MM.1S (cell line): ENCODE measurements at regions not wholly inside any gene's neighbourhood (a gene's known extent, or its start where the extent isn't known, plus 50 kb on each side); places are given as distances from the start of the nearest gene placed in this dataset.
A peak's percentile ranks its signal among the peaks of the same experiment; 100 is the strongest.

ENCODE experiments used
- DNase-seq: peaks from one replicate; pipeline ENCODE4 v3.0.0-alpha.2; 2015
- H2AFZ ChIP-seq: fragments of 300-600 bp; sonication (generic); 2 replicates; pipeline ENCODE4 v1.6.0; 2016; ENCODE audit warnings: antibody characterized with exemption, low read length
- H3F3A ChIP-seq: fragments of 300-600 bp; sonication (generic); 2 replicates; pipeline ENCODE4 v1.6.1; 2016; ENCODE audit warnings: mild to moderate bottlenecking, antibody characterized with exemption, low read length, moderate library complexity, mixed read lengths; ENCODE audit not compliant: insufficient read depth
- H3K27ac ChIP-seq: fragments of 300-600 bp; sonication (generic); 2 replicates; pipeline ENCODE4 v1.5.1; 2016; ENCODE audit warnings: mild to moderate bottlenecking, low read length
- H3K27me3 ChIP-seq: fragments of 300-600 bp; sonication (generic); replicated peaks from 2 replicates; pipeline ENCODE4 v1.6.0; 2016; ENCODE audit warnings: low read length; ENCODE audit not compliant: insufficient read depth
- H3K36me3 ChIP-seq: fragments of 300-600 bp; sonication (generic); replicated peaks from 2 replicates; pipeline ENCODE4 v1.6.1; 2016; ENCODE audit warnings: mild to moderate bottlenecking, low read length, mixed read lengths; ENCODE audit not compliant: insufficient read depth
- H3K4me1 ChIP-seq: fragments of 300-600 bp; sonication (generic); 2 replicates; pipeline ENCODE4 v1.6.1; 2016; ENCODE audit warnings: low read length, mixed read lengths
- H3K4me2 ChIP-seq: fragments of 300-600 bp; sonication (generic); 2 replicates; pipeline ENCODE4 v1.6.0; 2016; ENCODE audit warnings: low read depth, low read length
- H3K4me3 ChIP-seq: fragments of 300-600 bp; sonication (generic); 2 replicates; pipeline ENCODE4 v1.5.1; 2016; ENCODE audit warnings: low read length, mixed read lengths
- H3K79me2 ChIP-seq: fragments of 300-600 bp; sonication (generic); 2 replicates; pipeline ENCODE4 v1.6.1; 2016; ENCODE audit warnings: mixed run types, low read length, mixed read lengths
- H3K9ac ChIP-seq: fragments of 300-600 bp; sonication (generic); 2 replicates; pipeline ENCODE4 v1.6.1; 2016; ENCODE audit warnings: low read length, mixed read lengths
- H3K9me2 ChIP-seq: fragments of 300-600 bp; sonication (generic); replicated peaks from 2 replicates; pipeline ENCODE4 v1.6.1; 2016; ENCODE audit warnings: mild to moderate bottlenecking, low read length, mixed read lengths; ENCODE audit not compliant: insufficient read depth
- H3K9me3 ChIP-seq: fragments of 300-600 bp; sonication (generic); replicated peaks from 2 replicates; pipeline ENCODE4 v1.6.1; 2016; ENCODE audit warnings: mild to moderate bottlenecking, low read length, mixed read lengths; ENCODE audit not compliant: insufficient read depth
- H4K20me1 ChIP-seq: fragments of 300-600 bp; sonication (generic); 2 replicates; pipeline ENCODE4 v1.6.1; 2016; ENCODE audit warnings: mild to moderate bottlenecking, low read length, moderate library complexity, mixed read lengths; ENCODE audit not compliant: insufficient read depth
- CTCF ChIP-seq: fragments of 300-600 bp; sonication (generic); IDR thresholded peaks from 2 replicates; pipeline ENCODE4 v1.5.1; 2016; ENCODE audit warnings: antibody characterized with exemption, low read length, mixed read lengths
- EZH2 ChIP-seq: fragments of 300-600 bp; sonication (generic); optimal IDR thresholded peaks from 2 replicates; pipeline ENCODE3; 2017; ENCODE audit warnings: low read depth, mild to moderate bottlenecking, antibody characterized with exemption, low read length, mixed read lengths
- EZH2phosphoT487 ChIP-seq: fragments of 300-600 bp; sonication (generic); IDR thresholded peaks from 2 replicates; pipeline ENCODE4 v1.6.1; 2018; ENCODE audit warnings: antibody characterized with exemption, low read length

DNA sequence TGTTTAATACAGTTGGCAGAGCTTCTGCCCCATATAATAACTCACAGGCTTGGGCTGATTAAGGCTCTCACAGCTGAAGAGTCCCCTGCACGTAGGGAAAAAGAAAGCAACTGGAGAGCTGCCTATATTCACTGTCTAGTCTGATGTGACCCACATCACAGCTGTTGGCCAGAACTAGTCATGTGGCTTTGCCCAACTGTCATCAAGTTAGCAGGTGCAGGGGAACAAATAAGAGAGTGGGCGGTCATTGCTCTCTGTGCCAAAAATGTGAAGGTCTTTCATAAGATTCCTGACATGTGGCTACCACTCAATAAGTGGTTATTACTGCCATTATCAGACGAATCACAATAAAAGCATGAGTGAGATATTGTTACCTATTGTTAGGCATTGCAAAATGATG, 665.2 kb downstream of the DOK5 start:
- Histone ChIP-seq H3K79me2 (no peaks in the 10 kb centered on the region), H3K27ac (peak overlapping the region; percentile 7; the same call in 1 of the 2 replicates)
- DNase-seq = peak; percentile 71

GRCh38 chr20:55139173-55139765, 663.9 kb downstream of the DOK5 start:
- Histone ChIP-seq H3K36me3 (no peaks in the 10 kb centered on the region), H2AFZ (no peak overlapping the region), H3K4me2 (no peak overlapping the region), H3K9ac (no peak overlapping the region), H3K9me3 (no peaks in the 10 kb centered on the region), H3K4me3 (no peak overlapping the region), H3F3A (no peaks in the 10 kb centered on the region), H4K20me1 (no peaks in the 10 kb centered on the region), H3K79me2 (no peaks in the 10 kb centered on the region), H3K9me2 (no peaks in the 10 kb centered on the region), H3K27ac (no peak overlapping the region), H3K27me3 (no peaks in the 10 kb centered on the region), H3K4me1 (peaks cover 21% of the 10 kb centered on the region)
- TF ChIP-seq CTCF (no peak), EZH2 (no peak), EZH2phosphoT487 (no peak)
- DNase-seq = no peak

More for the DNA sequence above, 665.2 kb downstream of the DOK5 start:
- peak overlapping the region; percentile 29 for H2AFZ ChIP-seq
- no peaks in the 10 kb centered on the region for H4K20me1 ChIP-seq
- no peaks in the 10 kb centered on the region for H3K9me3 ChIP-seq
- peaks cover 21% of the 10 kb centered on the region for H3K4me1 ChIP-seq
- peak overlapping the region; percentile 27 for H3K4me2 ChIP-seq
- no peaks in the 10 kb centered on the region for H3K27me3 ChIP-seq
- H3K4me3 ChIP-seq = no peak overlapping the region
- TF ChIP-seq CTCF (no peak), EZH2 (no peak), EZH2phosphoT487 (no peak)
- H3K36me3 ChIP-seq = no peaks in the 10 kb centered on the region
- no peaks in the 10 kb centered on the region for H3K9me2 ChIP-seq
- H3K9ac ChIP-seq = no peak overlapping the region
- H3F3A ChIP-seq = no peaks in the 10 kb centered on the region

GRCh38 chr20:55135923-55136322, 660.5 kb downstream of the DOK5 start:
- Histone ChIP-seq H3K36me3 (no peaks in the 10 kb centered on the region), H3K4me2 (no peak overlapping the region), H3K27me3 (no peaks in the 10 kb centered on the region), H3K79me2 (no peaks in the 10 kb centered on the region), H3K9me3 (no peaks in the 10 kb centered on the region), H3K4me3 (no peak overlapping the region), H3K9me2 (no peaks in the 10 kb centered on the region), H2AFZ (no peak overlapping the region), H3F3A (no peaks in the 10 kb centered on the region), H3K4me1 (peaks cover 8% of the 10 kb centered on the region), H3K27ac (no peak overlapping the region), H3K9ac (no peak overlapping the region), H4K20me1 (no peaks in the 10 kb centered on the region)
- no peak for DNase-seq
- TF ChIP-seq EZH2 (no peak), EZH2phosphoT487 (no peak), CTCF (no peak)
